ENCODE measurements at regions not wholly inside any gene's neighbourhood (a gene's known extent, or its start where the extent isn't known, plus 50 kb on each side); places are given as distances from the start of the nearest gene placed in this dataset.
"Not testable (repeated sequence)": the region's sequence is repeated elsewhere in the genome, so short reads cannot be mapped to it uniquely, and the experiment has no call there.

DNA sequence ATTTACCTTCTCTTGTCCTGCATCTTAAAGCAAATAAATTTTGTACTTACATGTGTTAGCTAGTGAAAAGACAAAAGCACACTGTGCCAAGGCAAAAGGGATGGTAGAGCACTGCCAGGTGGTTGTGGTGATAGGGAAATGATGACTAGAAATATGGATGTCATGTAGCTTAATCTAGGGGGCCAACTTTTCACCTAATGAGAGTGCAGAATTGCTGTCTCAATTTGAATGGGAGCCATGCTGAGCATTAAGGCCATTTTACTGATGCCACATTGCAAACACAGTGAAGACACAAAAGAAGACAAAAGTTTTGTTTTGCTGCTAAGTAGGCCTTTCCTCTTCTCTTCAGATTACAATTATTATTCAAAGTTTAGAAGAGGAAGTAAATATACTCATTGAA lies 274.7 kb downstream of the PDCD6IP start:
- TF ChIP-seq, protein P1, sequence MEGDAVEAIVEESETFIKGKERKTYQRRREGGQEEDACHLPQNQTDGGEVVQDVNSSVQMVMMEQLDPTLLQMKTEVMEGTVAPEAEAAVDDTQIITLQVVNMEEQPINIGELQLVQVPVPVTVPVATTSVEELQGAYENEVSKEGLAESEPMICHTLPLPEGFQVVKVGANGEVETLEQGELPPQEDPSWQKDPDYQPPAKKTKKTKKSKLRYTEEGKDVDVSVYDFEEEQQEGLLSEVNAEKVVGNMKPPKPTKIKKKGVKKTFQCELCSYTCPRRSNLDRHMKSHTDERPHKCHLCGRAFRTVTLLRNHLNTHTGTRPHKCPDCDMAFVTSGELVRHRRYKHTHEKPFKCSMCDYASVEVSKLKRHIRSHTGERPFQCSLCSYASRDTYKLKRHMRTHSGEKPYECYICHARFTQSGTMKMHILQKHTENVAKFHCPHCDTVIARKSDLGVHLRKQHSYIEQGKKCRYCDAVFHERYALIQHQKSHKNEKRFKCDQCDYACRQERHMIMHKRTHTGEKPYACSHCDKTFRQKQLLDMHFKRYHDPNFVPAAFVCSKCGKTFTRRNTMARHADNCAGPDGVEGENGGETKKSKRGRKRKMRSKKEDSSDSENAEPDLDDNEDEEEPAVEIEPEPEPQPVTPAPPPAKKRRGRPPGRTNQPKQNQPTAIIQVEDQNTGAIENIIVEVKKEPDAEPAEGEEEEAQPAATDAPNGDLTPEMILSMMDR (IDR thresholded peaks at IDR 0.05; ENCODE audit: low read depth, low read length): no peak
- DNase-seq (ENCODE audit: low read depth in 2 of 2): no peak
- no peak overlapping the region for H3K4me3 ChIP-seq (replicated peaks in 1 of 2; ENCODE audit: low read depth in 2 of 2, low read length in 2 of 2)

DNA sequence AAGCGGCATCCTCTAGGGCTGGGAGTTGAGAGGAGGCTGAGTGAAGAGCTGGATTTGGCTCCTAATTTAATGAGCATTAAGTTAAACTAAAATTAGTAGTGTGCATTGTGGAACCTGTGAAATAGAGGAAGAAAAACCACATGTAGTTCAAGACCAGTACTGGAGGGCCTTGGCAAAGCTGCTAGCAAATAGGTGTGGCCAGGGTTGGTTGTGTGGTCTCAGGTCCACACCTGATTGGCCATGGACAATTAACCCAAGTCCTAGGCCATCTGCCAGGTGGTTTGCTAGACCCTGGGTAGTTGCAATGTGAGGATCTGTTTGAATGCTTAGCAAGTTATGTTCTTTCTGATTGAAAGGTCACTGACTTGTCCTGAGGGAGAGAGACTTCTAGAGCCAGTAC lies 275.5 kb downstream of the PDCD6IP start:
- TF ChIP-seq, protein P1 (IDR thresholded peaks at IDR 0.05; ENCODE audit: low read depth, low read length): no peak
- no peak overlapping the region for H3K4me3 ChIP-seq (replicated peaks in 1 of 2; ENCODE audit: low read depth in 2 of 2, low read length in 2 of 2)
- DNase-seq (ENCODE audit: low read depth in 2 of 2): no peak

DNA sequence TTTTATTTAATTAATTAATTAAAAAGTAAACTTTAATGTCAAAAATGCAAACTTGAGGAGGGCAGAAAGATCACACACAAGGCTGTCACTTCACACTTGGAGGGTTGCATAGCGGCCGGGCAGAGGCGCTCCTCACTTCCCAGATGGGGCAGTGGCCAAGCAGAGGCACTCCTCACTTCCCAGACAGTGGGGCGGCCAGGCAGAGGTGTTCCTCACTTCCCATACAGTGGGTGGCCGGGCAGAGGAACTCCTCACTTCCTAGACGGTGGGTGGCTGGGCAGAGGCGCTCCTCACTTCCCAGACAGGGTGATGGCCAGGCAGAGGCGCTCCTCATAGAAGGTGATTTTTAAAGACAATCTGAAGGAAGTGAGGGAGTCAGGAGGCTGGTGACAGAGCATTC lies 277.5 kb downstream of the PDCD6IP start:
- no peak overlapping the region for H3K4me3 ChIP-seq (replicated peaks in 1 of 2; ENCODE audit: low read depth in 2 of 2, low read length in 2 of 2)
- no peak for DNase-seq (ENCODE audit: low read depth in 2 of 2)
- TF ChIP-seq, protein P1 (IDR thresholded peaks at IDR 0.05; ENCODE audit: low read depth, low read length): no peak

DNA sequence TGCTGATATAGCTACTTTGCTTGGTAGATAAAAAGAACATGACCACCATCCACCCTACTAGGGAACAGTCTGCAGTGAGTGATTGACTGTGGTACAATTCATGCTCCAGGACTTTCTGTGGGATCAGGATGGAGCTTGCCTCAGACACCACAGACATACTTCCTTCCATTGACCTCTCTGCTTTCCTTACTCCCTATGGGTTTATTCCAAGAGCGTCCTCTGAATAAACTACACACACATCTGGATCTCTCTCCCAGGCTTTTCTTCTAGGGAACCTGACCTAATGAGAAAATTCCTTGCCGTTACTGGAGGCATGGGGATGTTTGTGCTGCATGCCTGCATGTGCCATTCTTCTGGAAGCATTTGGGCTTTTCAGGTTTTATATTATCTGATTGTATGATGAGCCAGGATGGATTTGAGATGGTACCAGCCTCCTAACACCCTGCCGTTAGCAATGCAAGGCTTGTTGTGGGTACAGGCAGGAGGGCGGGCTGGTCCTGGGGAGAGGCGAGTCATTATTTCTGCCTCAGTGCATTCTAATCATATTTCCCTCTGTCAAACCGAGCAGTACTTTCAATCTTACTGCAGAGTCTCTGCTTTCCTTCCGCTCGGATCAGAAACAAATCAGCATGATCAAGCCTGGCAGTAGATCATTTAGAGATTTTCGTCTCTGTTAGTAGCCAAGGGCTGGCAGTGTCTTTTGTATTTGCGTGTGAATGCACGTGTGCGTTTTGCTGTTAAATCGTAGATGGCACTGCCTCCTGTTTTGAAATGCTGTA lies 279.2 kb downstream of the PDCD6IP start:
- H3K4me3 ChIP-seq (replicated peaks in 1 of 2; ENCODE audit: low read depth in 2 of 2, low read length in 2 of 2): no peak overlapping the region

DNA sequence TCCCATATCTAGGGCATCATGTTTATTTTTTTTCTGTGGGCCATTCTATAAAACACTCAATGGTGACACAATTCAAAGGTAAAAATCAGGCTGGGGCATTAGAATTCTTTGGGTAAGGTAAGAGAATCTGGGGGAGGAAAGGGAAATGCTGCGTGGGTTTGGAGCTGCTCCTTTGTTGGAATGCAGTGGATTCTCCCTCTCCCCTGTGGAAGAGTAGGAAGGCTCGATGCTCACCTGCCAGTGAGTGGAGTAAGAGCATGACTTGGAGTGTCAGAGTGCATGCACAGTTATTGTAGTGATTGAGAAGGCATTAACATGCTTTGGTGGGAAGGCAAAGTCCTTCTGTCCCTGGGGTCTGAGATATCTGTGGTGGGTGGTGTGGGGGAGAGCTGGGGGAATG lies 280.0 kb downstream of the PDCD6IP start:
- DNase-seq (ENCODE audit: low read depth in 2 of 2): no peak
- TF ChIP-seq, protein P1 (IDR thresholded peaks at IDR 0.05; ENCODE audit: low read depth, low read length): no peak
- no peak overlapping the region for H3K4me3 ChIP-seq (replicated peaks in 1 of 2; ENCODE audit: low read depth in 2 of 2, low read length in 2 of 2)

More for the DNA sequence above, 279.2 kb downstream of the PDCD6IP start:
- TF ChIP-seq, protein P1 (IDR thresholded peaks at IDR 0.05; ENCODE audit: low read depth, low read length): no peak
- no peak for DNase-seq (ENCODE audit: low read depth in 2 of 2)

DNA sequence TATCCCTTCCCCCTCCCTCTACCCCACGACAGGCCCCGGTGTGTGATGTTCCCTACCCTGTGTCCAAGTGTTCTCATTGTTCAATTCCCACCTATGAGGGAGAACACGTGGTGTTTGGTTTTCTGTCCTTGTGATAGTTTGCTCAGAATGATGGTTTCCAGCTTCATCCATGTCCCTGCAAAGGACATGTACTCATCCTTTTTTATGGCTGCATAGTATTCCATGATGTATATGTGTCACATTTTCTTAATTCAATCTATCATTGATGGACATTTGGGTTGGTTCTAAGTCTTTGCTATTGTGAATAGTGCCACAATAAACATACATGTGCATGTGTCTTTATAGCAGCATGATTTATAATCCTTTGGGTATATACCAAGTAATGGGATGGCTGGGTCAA lies 281.4 kb downstream of the PDCD6IP start:
- not testable (repeated sequence) for DNase-seq (ENCODE audit: low read depth in 2 of 2); H3K4me3 ChIP-seq (replicated peaks in 1 of 2; ENCODE audit: low read depth in 2 of 2, low read length in 2 of 2)

DNA sequence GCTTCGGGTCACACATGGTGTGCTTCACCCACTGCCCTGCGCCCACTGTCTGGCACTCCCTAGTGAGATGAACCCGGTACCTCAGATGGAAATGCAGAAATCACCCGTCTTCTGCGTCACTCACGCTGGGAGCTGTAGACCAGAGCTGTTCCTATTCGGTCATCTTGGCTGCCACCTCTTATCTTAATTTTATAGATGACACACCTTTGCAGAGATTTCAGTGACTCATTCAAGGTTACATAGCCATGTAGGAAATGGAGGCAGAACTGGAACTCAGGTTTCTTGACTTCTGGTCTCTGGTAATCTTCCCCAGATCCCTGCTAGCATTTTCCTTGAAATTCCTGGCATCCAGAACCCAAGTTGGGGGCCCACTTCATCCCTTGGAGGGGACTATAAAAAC lies 291.9 kb downstream of the PDCD6IP start:
- not testable (repeated sequence) for DNase-seq (ENCODE audit: low read depth in 2 of 2)

DNA sequence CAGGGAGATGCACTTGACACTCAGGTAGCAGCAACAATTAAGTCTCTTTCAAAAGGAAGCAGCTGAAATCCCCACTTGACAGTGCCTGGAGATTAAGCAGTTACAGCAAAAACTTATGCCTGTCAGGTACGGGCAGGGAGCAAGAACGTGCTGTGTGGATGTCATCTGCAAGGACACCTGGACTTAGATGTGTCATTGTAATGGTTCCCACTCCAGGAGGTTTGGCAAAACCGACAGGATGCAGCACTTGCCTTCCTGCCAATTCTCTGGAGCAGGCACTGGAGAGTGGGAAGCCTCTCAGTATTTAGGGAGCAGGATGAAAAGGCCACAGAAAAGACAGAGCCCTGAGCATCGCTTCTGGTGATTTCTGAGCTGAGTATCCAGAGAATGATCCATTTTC lies 292.4 kb downstream of the PDCD6IP start:
- DNase-seq (ENCODE audit: low read depth in 2 of 2): no peak
- no peak overlapping the region for H3K4me3 ChIP-seq (replicated peaks in 1 of 2; ENCODE audit: low read depth in 2 of 2, low read length in 2 of 2)
- TF ChIP-seq, protein P1 (IDR thresholded peaks at IDR 0.05; ENCODE audit: low read depth, low read length): no peak

More for the DNA sequence above, 291.9 kb downstream of the PDCD6IP start:
- not testable (repeated sequence) for H3K4me3 ChIP-seq (replicated peaks in 1 of 2; ENCODE audit: low read depth in 2 of 2, low read length in 2 of 2)

DNA sequence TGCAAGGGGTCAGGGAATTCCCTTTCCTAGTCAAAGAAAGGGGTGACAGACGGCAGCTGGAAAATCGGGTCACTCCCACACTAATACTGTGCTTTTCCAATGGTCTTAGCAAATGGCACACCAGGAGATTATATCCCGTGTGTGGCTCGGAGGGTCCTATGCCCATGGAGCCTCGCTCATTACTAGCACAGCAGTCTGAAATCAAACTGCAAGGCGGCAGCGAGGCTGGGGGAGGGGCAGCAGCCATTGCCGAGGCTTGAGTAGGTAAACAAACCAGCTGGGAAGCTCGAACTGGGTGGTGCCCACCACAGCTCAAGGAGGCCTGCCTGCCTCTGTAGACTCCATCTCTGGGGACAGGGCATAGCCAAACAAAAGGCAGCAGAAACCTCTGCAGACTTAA lies 295.9 kb downstream of the PDCD6IP start:
- DNase-seq (ENCODE audit: low read depth in 2 of 2); H3K4me3 ChIP-seq (replicated peaks in 1 of 2; ENCODE audit: low read depth in 2 of 2, low read length in 2 of 2): not testable (repeated sequence)
